ENCODE measurements at regions not wholly inside any gene's neighbourhood (a gene's known extent, or its start where the extent isn't known, plus 50 kb on each side); places are given as distances from the start of the nearest gene placed in this dataset.
A peak's percentile ranks its signal among the peaks of the same experiment; 100 is the strongest.
"Not testable (repeated sequence)": the region's sequence is repeated elsewhere in the genome, so short reads cannot be mapped to it uniquely, and the experiment has no call there.

DNA sequence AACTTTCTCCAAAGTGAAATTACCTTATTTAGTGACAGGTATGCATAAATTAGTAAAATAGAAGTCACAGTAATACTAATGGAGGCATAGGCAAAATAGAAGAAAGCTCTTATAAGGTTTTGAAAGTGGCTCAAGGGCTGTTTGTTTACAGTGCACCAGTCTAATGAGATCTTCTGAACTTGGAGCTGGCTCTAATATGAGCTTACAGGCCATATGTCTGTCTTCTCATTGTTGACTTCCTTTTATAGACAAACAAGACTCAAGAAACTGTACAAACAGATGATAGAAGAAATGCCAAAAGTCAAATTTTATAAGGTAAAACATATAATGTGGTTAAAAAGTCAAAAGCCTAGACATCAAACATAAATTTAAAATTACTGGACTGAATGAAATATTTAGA lies 207.5 kb upstream of the NEGR1 start:
- DNase-seq (ENCODE audit: low read depth) = no peak
- in situ Hi-C loops (cut with HindIII; ENCODE audit: low pct_unique_long_range_greater_than_20kb, low sequenced_read_pairs) = no loop called here

DNA sequence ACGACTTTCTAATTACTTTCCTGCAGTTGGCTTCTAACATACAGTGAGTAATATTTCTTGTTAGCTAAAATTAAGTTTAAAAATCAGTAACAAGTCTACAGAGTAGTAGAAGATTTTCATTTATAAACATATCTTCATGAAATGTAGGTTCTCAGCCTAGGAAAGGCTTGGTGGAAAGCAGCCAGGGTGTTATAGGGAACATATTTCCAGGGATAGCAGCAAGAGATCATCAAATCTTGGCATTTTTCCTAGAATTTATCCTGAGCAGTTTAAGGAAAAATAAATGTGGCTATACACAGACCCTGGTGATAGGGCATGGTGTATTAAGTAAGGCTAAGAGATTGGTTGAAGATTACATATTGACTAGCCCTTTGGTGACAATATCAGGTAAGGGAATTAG lies 203.5 kb upstream of the NEGR1 start:
- DNase-seq (ENCODE audit: low read depth) = no peak
- in situ Hi-C loops (cut with HindIII; ENCODE audit: low pct_unique_long_range_greater_than_20kb, low sequenced_read_pairs) = no loop called here

DNA sequence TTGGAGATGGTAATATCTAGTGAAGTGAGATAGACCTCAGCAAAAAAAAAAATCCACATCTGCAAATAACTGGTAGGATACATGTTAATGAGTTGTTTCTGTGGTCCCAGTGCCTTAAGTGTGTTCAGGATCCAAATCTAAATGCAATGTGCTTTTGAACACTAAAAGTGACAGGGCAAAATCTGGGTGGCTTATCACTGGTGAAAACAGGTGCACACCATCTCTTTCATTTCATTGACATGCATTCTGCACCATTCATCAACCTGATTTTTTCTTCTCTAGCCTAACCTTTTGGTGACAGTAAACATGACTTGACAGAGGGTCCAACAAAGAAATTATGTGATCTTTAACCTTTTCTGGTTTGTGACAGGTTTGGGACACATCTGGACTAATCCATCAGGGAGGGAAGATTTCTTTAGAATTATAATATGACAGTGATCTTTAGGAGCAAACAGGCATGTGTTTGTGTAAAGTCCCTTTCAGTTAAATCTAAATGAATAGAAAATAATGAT lies 201.6 kb upstream of the NEGR1 start:
- in situ Hi-C loops (cut with HindIII; ENCODE audit: low pct_unique_long_range_greater_than_20kb, low sequenced_read_pairs) = no loop called here
- DNase-seq (ENCODE audit: low read depth) = no peak

DNA sequence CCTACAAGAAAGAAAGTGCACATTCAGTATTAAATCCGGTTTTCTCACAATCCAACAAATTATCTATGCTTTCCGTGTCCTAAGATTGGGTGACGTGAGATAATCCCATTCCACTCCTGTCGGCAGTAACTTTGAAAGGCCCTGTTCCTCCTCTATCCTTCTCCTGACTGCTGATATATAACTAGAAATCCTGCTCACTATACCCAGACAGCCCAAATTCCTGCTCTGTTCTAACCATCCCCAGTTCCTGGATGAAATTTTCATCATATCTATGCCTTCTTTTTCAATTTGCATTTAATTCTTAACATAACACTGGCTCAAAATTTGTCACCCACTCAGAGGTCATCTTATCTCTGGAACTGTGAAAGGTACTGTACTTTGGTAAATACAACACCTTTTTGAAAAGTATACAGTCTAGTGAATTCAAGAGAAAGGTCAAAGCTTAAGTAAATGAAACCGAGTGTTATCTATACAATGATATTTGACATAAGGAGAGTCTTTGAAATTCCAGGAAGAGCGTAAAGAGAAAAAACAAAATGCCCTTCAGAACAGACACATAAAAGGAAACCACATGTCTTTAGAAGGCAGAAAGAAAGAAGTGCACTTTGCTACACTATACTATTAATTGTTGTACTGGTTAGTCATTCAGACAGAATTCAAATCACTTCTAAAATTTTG lies 200.5 kb upstream of the NEGR1 start:
- in situ Hi-C loops (cut with HindIII; ENCODE audit: low pct_unique_long_range_greater_than_20kb, low sequenced_read_pairs) = no loop called here
- DNase-seq (ENCODE audit: low read depth) = no peak

DNA sequence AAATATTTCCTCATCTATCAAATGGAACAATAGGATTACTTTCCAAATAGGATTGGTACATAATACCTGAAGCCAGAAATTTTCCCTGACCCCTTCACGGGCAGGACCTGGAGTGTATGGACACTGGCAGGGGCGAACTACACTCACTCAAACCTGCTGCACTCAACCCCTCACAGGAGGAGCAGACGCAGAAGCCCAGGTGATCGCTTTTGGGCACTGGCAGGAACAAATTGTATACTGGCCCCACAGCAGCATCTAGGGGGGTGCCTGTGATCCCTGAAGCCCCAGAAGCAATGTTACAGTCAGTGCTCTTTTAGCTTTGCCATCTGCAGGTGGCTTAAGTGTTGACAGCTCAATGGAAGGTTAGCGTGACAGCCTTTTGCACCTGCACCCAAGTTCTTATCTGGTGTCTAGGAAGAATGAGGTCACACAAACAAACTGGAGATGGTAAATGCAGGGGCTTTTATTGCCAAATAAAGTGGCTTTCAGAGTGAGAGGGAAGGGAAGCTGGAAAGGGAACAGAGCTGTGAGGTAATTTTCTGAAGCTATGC lies 199.2 kb upstream of the NEGR1 start:
- DNase-seq (ENCODE audit: low read depth) = no peak
- in situ Hi-C loops (cut with HindIII; ENCODE audit: low pct_unique_long_range_greater_than_20kb, low sequenced_read_pairs) = no loop called here

DNA sequence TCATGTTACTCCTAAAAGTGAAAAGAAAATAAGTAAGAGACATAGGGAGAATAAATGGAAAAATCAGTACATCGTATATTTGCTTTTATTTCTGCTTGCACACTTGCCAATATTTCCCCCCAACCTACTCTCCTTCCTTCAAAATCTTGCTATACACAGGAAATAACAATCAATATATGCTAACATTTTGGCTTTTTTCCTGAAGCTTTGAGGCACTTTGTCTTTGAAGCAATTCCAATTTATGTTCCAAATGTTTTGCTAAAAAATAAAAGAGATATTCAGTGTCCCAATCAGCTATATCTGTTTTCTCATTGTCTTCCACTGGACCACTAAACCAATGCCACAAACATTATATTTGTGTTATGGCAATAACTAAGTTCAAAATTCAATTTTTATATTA lies 184.0 kb upstream of the NEGR1 start:
- in situ Hi-C loops (cut with HindIII; ENCODE audit: low pct_unique_long_range_greater_than_20kb, low sequenced_read_pairs) = no loop called here
- no peak for DNase-seq (ENCODE audit: low read depth)

DNA sequence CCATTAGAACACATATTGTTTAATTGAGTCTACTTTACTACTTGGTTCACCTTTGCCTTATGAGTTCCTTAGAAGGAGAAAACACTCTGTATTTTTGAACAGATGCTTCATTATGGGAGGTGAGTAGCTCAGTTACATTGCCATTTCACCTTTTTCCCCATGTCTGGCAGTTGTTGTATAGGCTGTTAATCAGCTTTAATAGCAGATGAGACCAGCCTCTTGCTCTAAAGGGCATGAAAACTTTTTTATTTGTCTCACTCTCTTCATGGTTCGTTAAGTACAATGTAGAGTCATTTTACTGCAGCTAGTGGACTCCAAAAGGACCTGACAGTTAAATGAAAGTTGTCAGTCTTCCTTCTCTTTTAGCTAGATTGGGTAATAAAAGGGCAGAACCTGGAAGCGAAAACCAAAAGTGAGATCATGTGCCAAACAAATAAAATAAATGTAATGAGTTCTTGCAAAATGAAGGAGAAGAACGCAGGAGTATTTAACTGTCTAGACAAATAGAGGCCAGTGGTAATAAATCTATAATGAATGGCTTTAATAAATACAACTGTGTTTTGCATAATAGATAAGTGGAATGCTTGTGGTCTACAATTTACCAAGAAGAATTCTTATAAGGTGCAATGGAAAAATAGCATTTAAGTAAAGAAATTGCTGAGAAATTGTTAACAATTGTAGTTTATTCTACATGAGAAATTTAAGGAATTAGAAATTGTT lies 180.0 kb upstream of the NEGR1 start:
- no peak for DNase-seq (ENCODE audit: low read depth)
- in situ Hi-C loops (cut with HindIII; ENCODE audit: low pct_unique_long_range_greater_than_20kb, low sequenced_read_pairs) = no loop called here

DNA sequence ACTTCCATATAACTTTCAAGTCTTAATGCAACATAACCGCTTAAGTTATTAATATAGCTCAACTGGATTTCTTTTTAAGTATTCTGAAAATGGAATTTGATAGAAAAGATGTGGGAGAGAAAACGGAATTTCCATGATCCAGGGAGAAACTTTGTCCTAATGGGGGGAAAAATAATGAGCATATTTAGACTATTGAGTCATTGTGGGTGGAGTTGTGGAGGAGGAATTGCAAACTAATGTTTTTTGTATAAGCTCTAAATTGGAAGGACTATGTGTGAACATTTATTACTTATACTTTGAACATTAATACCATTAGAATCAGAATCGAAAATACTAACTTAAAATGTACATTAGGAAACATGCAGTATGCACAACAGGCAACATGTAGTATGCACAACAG lies 159.9 kb upstream of the NEGR1 start:
- DNase-seq (ENCODE audit: low read depth) = no peak
- in situ Hi-C loops (cut with HindIII; ENCODE audit: low pct_unique_long_range_greater_than_20kb, low sequenced_read_pairs) = no loop called here

DNA sequence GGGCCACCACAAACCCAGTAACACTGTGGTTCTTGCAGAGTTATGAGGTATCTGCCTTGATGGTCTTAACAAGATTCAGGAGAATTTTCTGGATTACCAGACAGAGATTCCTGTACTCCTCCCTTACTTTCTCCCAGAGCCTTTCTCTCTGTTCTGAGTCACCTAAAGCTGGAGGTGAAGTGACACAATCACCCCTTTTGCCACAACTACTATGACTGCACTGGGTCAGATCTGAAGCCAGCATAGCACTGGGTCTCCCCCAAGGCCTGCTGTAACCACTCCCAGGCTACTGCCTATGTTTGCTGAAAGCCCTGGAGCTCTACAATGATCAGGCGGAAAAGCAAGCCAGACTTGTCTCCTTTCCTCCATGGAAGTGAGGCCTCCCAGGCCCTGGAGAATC lies 156.7 kb upstream of the NEGR1 start:
- in situ Hi-C loops (cut with HindIII; ENCODE audit: low pct_unique_long_range_greater_than_20kb, low sequenced_read_pairs) = no loop called here
- no peak for DNase-seq (ENCODE audit: low read depth)

DNA sequence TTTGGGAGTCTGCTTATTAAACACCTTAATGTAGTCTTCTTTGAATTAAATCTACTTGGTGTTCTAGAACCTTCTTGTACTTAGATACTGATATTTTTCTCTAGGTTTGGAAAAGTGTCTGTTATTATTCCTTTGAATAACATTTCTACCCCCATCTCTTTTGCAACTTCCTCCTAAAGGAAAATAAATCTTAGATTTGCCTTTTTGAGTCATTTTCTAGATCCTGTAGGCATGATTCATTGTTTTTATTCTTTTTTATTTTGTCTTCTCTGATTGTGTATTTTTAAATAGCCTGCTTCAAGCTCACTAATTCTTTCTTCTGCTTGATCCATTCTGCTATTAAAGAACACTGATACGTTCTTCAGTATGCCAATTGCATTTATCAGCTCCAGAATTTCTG lies 155.9 kb upstream of the NEGR1 start:
- in situ Hi-C loops (cut with HindIII; ENCODE audit: low pct_unique_long_range_greater_than_20kb, low sequenced_read_pairs) = no loop called here
- no peak for DNase-seq (ENCODE audit: low read depth)

DNA sequence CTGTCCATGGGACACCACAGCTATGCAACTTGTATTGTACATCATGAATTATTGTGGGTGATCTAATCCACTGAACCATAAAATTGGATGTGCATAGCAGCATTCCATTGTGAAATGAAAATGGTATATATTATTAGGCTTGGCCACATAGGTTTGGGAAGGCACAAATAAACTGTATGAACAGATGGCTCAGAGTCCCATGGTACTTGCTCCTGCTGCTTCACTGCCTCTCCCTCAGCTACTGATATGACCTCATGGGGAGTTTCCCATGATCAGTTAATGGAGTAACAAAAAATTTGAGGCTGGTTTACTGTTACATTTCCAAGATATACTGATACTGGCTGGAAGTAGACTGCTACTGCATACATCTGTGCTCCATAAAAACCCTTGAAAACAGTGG lies 152.7 kb upstream of the NEGR1 start:
- DNase-seq (ENCODE audit: low read depth) = peak; percentile 19

DNA sequence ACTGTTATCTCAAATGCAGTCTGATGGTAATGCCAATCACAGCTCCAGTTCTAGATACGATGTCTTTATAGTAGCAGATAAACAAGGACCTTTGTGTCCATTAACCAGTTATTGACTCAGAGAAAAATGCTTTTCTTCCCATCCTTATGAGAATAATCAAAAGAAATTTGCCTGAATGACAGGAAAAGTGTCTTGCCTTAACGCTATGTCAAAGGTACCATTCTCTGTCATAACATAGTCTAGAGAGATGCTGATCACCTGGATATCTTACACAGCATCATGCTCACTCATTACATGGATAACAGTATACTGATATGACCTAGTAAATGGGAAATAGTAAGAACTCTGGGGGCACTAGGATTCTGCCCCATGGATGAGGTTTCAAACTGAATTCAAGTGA lies 151.7 kb upstream of the NEGR1 start:
- DNase-seq (ENCODE audit: low read depth) = no peak
- in situ Hi-C loops (cut with HindIII; ENCODE audit: low pct_unique_long_range_greater_than_20kb, low sequenced_read_pairs) = no loop called here

More for the DNA sequence above, 152.7 kb upstream of the NEGR1 start:
- in situ Hi-C loops (cut with HindIII; ENCODE audit: low pct_unique_long_range_greater_than_20kb, low sequenced_read_pairs) = no loop called here

DNA sequence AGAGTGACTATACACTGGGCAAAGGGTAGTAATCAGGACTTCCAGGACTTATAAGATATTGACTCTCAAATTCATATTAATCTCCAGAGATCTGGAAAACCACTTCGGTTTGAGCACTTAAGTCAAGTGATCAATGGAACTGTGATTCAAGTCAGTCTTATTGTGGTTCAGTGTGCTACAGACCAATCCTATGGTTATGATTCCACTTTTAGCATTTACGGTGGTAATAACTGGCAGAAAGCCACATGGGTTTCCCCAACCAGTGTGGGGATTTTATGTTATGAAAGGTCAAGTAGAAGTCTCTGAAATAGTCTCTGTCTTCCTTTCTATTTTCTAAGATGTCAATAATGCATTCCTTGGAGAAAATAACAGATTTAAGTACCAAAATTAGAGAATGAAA lies 151.3 kb upstream of the NEGR1 start:
- no peak for DNase-seq (ENCODE audit: low read depth)
- in situ Hi-C loops (cut with HindIII; ENCODE audit: low pct_unique_long_range_greater_than_20kb, low sequenced_read_pairs) = no loop called here

DNA sequence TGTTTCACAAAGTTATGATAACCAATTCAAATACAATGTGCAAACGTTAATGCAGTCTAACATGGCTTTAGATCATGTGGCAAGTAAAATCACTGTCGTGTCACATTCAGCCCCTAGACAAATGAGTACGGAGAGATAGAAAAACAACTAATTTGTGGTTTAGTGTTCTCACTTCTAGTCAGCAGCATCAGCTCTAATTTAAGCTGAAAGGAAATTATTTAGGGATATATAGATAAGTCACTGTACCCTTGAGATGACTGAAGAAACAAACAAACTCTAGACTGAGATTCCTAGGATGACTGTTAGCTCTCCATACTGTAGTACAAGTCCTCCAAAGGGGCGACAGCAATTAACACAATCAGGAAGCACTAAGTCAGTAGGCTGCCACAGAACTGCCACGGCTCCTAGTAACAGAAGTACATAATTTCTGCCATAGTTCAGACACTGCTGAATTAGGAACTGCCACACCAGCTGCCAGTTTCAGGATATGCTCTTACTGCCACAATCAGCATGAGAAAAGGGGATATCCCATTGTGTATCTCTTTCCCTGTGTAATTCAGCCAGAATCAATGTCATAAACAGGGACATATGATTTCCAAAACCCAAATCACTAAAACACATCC lies 150.4 kb upstream of the NEGR1 start:
- DNase-seq (ENCODE audit: low read depth) = no peak
- in situ Hi-C loops (cut with HindIII; ENCODE audit: low pct_unique_long_range_greater_than_20kb, low sequenced_read_pairs) = no loop called here

DNA sequence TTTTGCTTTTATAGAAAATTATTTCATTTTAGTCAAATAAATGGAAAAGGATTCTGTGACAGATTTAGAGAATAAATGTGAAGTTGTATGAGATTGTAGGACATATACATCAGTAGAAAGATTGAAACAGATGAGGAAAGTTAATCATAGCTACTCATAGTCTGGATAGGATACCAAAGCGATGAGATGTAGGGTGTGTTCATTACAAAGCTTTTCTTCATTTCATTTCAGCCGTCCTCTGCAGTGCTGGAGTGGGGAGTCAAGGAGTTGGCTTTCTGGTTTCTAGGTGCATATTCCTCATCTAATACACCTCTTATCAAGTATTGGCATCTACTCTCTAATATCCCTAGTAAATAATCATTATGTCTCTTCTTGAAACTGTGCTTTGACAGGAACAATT lies 149.5 kb upstream of the NEGR1 start:
- no peak for DNase-seq (ENCODE audit: low read depth)
- in situ Hi-C loops (cut with HindIII; ENCODE audit: low pct_unique_long_range_greater_than_20kb, low sequenced_read_pairs) = no loop called here

DNA sequence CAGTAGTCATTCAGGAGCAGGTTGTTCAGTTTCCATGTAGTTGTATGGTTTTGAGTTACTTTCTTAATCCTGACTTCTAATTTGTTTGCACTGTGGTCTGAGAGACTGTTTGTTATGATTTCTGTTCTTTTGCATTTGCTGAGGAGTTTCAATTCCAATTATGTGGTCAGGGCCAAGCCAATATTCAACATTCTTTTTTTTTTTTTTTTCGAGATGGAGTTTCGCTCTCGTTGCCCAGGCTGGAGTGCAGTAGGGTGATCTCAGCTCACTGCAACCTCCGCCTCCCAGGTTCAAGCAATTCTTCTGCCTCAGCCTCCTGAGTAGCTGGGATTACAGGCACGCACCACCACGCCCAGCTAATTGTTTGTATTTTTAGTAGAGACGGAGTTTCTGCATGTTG lies 145.9 kb upstream of the NEGR1 start:
- in situ Hi-C loops (cut with HindIII; ENCODE audit: low pct_unique_long_range_greater_than_20kb, low sequenced_read_pairs) = not testable (repeated sequence)

DNA sequence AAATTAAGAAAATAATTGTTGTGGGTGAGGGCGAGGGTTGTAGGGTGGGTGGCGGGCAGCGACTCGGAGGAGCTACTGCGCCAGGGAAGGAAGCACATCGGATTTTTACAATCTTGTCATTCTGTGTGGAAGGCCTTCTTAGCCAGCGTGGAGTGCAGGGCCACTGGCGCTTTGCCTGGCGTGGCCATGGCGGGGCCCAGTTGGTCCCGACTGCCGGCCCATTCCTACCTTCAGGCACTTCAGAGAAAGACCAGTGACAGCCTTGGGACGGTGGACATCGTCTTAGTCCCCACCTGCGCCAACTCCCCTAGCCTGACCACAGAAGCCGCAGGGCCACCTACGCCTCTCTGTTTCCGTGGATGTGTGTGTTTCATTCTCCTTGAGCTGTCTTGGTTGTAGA lies 136.9 kb upstream of the NEGR1 start:
- DNase-seq (ENCODE audit: low read depth) = no peak
- in situ Hi-C loops (cut with HindIII; ENCODE audit: low pct_unique_long_range_greater_than_20kb, low sequenced_read_pairs) = no loop called here

More for the DNA sequence above, 145.9 kb upstream of the NEGR1 start:
- DNase-seq (ENCODE audit: low read depth) = not testable (repeated sequence)

DNA sequence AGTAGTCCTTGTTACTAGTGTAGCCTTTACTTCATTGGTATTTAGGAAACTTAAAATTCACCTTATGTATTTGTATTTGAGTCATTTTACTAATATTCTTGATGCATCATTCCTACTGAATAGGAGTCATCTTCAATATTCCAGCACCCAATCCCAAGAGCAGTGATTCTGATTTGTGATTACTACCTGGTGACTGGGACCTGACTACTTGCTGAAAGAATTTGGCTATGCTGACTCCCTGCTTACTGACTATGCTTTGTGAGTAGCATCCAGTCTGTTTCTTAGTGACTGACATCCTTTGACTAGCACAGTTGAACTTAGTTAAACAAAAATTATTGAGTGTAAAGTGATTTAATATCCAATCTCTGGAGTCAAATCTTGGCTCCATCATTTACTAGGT lies 129.9 kb upstream of the NEGR1 start:
- no peak for DNase-seq (ENCODE audit: low read depth)
- in situ Hi-C loops (cut with HindIII; ENCODE audit: low pct_unique_long_range_greater_than_20kb, low sequenced_read_pairs) = no loop called here

DNA sequence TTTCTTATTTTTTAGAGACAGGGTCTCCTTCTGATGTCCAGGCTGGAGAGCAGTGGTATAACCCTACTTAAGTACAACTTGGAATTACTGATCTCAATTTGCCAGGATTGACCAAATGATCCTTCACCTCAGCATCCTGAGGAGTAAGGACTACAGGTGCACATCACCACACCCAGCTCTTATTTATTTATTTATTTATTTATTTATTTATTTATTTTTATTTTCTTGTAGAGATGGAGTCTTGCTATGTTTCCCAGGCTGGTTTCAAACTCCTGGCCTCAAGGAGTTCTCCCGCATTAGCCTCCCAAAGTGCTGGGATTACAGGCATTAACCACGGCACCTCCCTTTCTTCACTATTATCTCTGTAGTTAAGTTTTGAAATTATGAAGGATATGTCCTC lies 117.5 kb upstream of the NEGR1 start:
- DNase-seq (ENCODE audit: low read depth) = no peak
- in situ Hi-C loops (cut with HindIII; ENCODE audit: low pct_unique_long_range_greater_than_20kb, low sequenced_read_pairs) = no loop called here
